Endothelial cell of umbilical vein (primary cell): ENCODE measurements at regions not wholly inside any gene's neighbourhood (a gene's known extent, or its start where the extent isn't known, plus 50 kb on each side); places are given as distances from the start of the nearest gene placed in this dataset.

Experiments used
- BruUV-seq: library from RNA; stranded (reverse); fragments of 400-500 nt; replicated peaks from 2 replicates; lab custom pipeline; 2021; lab: Mats Ljungman, UMichigan
- CTCF ChIA-PET: fragments of 300-600, 350-600 bp; sonication (Branson Sonifier 250); formaldehyde crosslinking; loops from one replicate; lab custom pipeline; 2021; ENCODE audit warnings: antibody characterized with exemption, inconsistent platforms; lab: Charles Lee
- POLR2A ChIA-PET: fragments of 300-600, 350-600 bp; sonication (Branson Sonifier 250); formaldehyde crosslinking; loops from one replicate; lab custom pipeline; 2021; ENCODE audit warnings: antibody characterized with exemption, inconsistent platforms; lab: Charles Lee
- DNase-seq: peaks from one replicate; pipeline ENCODE4 v3.0.0-alpha.2; 2011; ENCODE audit warnings: low read depth, low spot score
- FAIRE-seq: peaks from 2 replicates; lab custom pipeline; 2011; peaks lifted over from hg19 to GRCh38; lab: Jason Lieb, UNC
- H2AFZ ChIP-seq: 2 replicates; pipeline ENCODE4 v1.6.0; 2012; ENCODE audit warnings: low read depth, low read length, control low read depth, inconsistent platforms
- H3K27ac ChIP-seq: 2 replicates; pipeline ENCODE4 v1.5.1; 2011; ENCODE audit warnings: low read depth, mild to moderate bottlenecking, control low read depth, low read length, moderate library complexity; ENCODE audit not compliant: insufficient read depth
- H3K27me3 ChIP-seq, 2 experiments: 2 replicates each; pipeline versions ENCODE4 v1.6.0 to v1.6.1; 2011; ENCODE audit warnings: low read length in 2 of 2, mixed read lengths in 1 of 2; ENCODE audit not compliant: control insufficient read depth in 2 of 2, insufficient read depth in 2 of 2
- H3K36me3 ChIP-seq, 2 experiments: 2 replicates in 1 of 2; 3 replicates in 1 of 2; pipeline ENCODE4 v1.5.1; 2011; ENCODE audit warnings: low read length in 2 of 2, mild to moderate bottlenecking in 1 of 2, moderate library complexity in 1 of 2; ENCODE audit not compliant: control insufficient read depth in 2 of 2, insufficient read depth in 2 of 2; ENCODE audit errors: extremely low read depth in 1 of 2
- H3K4me1 ChIP-seq: 3 replicates; pipeline ENCODE4 v1.5.1; 2011; ENCODE audit warnings: mild to moderate bottlenecking, low read length; ENCODE audit not compliant: control insufficient read depth, insufficient read depth; ENCODE audit errors: extremely low read depth
- H3K4me2 ChIP-seq: 2 replicates; pipeline ENCODE4 v1.6.1; 2011; ENCODE audit warnings: low read length, control low read depth, mixed read lengths; ENCODE audit not compliant: insufficient read depth
- H3K4me3 ChIP-seq, 3 experiments: fragments of 200-600 bp in 1 of 3; sonication (generic), shearing (Covaris generic) in 1 of 3; replicated peaks in 1 of 3; 2 replicates each; pipeline ENCODE4 v1.5.1; 2011 to 2016; ENCODE audit warnings: control low read depth in 3 of 3, low read length in 3 of 3, mild to moderate bottlenecking in 2 of 3, inconsistent platforms in 1 of 3, low read depth in 1 of 3, moderate library complexity in 1 of 3; ENCODE audit not compliant: insufficient read depth in 1 of 3
- H3K79me2 ChIP-seq: 2 replicates; pipeline ENCODE4 v1.6.0; 2012; ENCODE audit warnings: low read length, inconsistent platforms; ENCODE audit not compliant: control insufficient read depth, insufficient read depth
- H3K9ac ChIP-seq: replicated peaks from 2 replicates; pipeline ENCODE3; 2011; ENCODE audit warnings: low read length, control low read depth; ENCODE audit not compliant: insufficient read depth; ENCODE audit errors: extremely low read depth
- H3K9me1 ChIP-seq: replicated peaks from 3 replicates; pipeline ENCODE4 v1.6.0; 2011; ENCODE audit warnings: mild to moderate bottlenecking, low read length; ENCODE audit not compliant: control insufficient read depth, insufficient read depth; ENCODE audit errors: extremely low read depth
- H3K9me3 ChIP-seq: replicated peaks from 2 replicates; pipeline ENCODE4 v1.5.1; 2012; ENCODE audit warnings: low read length, inconsistent platforms; ENCODE audit not compliant: control insufficient read depth, insufficient read depth
- H4K20me1 ChIP-seq: replicated peaks from 2 replicates; pipeline ENCODE3; 2011; ENCODE audit warnings: mild to moderate bottlenecking, low read length; ENCODE audit not compliant: control insufficient read depth, insufficient read depth; ENCODE audit errors: extremely low read depth
- EZH2 ChIP-seq: IDR thresholded peaks from 2 replicates; pipeline ENCODE4 v1.6.1; 2012; ENCODE audit warnings: borderline replicate concordance, low read depth, mild to moderate bottlenecking, moderate library complexity, low read length, inconsistent platforms; ENCODE audit not compliant: severe bottlenecking
- FOS ChIP-seq: IDR thresholded peaks from 2 replicates; pipeline ENCODE4 v1.6.1; 2011; ENCODE audit warnings: mild to moderate bottlenecking, low read length, moderate library complexity, borderline replicate concordance; ENCODE audit not compliant: insufficient read depth
- GATA2 ChIP-seq: IDR thresholded peaks from 2 replicates; pipeline ENCODE4 v1.7.0; 2011; ENCODE audit warnings: low read depth, mild to moderate bottlenecking, moderate library complexity, mixed read lengths, low read length; ENCODE audit not compliant: insufficient read length, insufficient read depth
- JUN ChIP-seq: IDR thresholded peaks from 2 replicates; pipeline ENCODE4 v1.6.1; 2011; ENCODE audit warnings: borderline replicate concordance, low read depth; ENCODE audit not compliant: insufficient read length, insufficient read depth
- MYC ChIP-seq: IDR thresholded peaks from one replicate; pipeline ENCODE4 v1.6.1; 2011; ENCODE audit warnings: mild to moderate bottlenecking, low read depth, low read length
- POLR2A ChIP-seq: IDR thresholded peaks from 2 replicates; pipeline ENCODE4 v1.6.1; 2012; ENCODE audit warnings: low read depth, mild to moderate bottlenecking, control low read depth, low read length
- POLR2AphosphoS5 ChIP-seq: IDR thresholded peaks from 2 replicates; pipeline ENCODE4 v1.6.1; 2012; ENCODE audit warnings: low read depth, mild to moderate bottlenecking, control low read depth, low read length, moderate library complexity; ENCODE audit not compliant: insufficient read depth
- dilution Hi-C: fragments of 300-500 bp; cut with MboI; formaldehyde crosslinking; loops from one replicate; pipeline ENCODE4 v1.15.0; 2019; ENCODE audit warnings: low sequenced_read_pairs; ENCODE audit not compliant: extremely low pct_ligation_motif_present
- intact Hi-C: fragments of 100-400 bp; cut with micrococcal nuclease; formaldehyde crosslinking; loops from one replicate; pipeline ENCODE4 v1.10.0; 2022
- TF ChIP-seq, protein P1 (sequence below): IDR thresholded peaks from 2 replicates; pipeline ENCODE4 v1.6.1; 2011; ENCODE audit not compliant: insufficient read depth, insufficient read length
- TF ChIP-seq, protein P2 (sequence below), 2 donors: IDR thresholded peaks; 1 replicate in 1 of 2; 2 replicates in 1 of 2; pipeline ENCODE4 v1.5.1; 2011; ENCODE audit warnings: low read length in 2 of 2, mild to moderate bottlenecking in 2 of 2, moderate library complexity in 2 of 2, control low read depth in 1 of 2, inconsistent platforms in 1 of 2, low read depth in 1 of 2; ENCODE audit not compliant: insufficient read depth in 1 of 2; ENCODE audit errors: extremely low read depth in 1 of 2

DNA sequence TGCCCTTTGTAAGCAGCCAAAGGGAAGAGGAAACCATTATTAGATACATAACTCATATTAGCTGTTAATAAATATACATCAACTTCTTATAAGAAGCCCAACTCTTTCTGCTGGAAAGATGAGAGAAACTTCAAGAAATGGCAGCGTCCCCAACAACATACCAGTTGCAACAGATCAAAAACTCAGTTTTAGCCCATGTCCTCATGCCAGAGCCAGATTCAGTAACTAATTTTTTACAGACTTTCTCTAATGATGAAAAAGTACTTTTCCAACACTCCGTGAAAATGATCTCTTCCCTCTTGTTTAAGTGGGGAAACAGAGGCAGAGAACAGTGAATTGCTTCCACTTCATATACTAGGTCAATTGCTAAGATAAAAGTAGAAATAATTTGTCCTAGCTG, 206.8 kb upstream of the NUDT4 start:
- POLR2A ChIA-PET, result no interaction called here
- intact Hi-C loops, result no loop called here
- CTCF ChIA-PET, result no interaction called here

More for the DNA sequence above, 206.8 kb upstream of the NUDT4 start:
- no peaks in the 10 kb centered on the region for H3K9me3 ChIP-seq
- FAIRE-seq, result no peak
- no peak overlapping the region for H3K27ac ChIP-seq
- H3K4me3 ChIP-seq, result no peak overlapping the region
- no TSS peak for BruUV-seq
- H3K27me3 ChIP-seq, result no peaks in the 10 kb centered on the region
- H3K36me3 ChIP-seq, result no peaks in the 10 kb centered on the region
- dilution Hi-C loops, result no loop called here
- H3K9ac ChIP-seq, result no peak overlapping the region
- no peaks in the 10 kb centered on the region for H3K79me2 ChIP-seq
- no peak for DNase-seq
- H2AFZ ChIP-seq, result no peak overlapping the region
- no peaks in the 10 kb centered on the region for H3K9me1 ChIP-seq
- peaks cover 2% of the 10 kb centered on the region for H3K4me1 ChIP-seq
- H3K4me2 ChIP-seq, result no peak overlapping the region
- no peak for TF ChIP-seq MYC
- TF ChIP-seq JUN, result no peak
- TF ChIP-seq EZH2, result no peak
- no peak for TF ChIP-seq POLR2AphosphoS5
- TF ChIP-seq, protein P1, sequence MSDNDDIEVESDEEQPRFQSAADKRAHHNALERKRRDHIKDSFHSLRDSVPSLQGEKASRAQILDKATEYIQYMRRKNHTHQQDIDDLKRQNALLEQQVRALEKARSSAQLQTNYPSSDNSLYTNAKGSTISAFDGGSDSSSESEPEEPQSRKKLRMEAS, result no peak
- no peak for TF ChIP-seq POLR2A
- TF ChIP-seq FOS, result no peak
- no peak for TF ChIP-seq GATA2
- TF ChIP-seq, protein P2, sequence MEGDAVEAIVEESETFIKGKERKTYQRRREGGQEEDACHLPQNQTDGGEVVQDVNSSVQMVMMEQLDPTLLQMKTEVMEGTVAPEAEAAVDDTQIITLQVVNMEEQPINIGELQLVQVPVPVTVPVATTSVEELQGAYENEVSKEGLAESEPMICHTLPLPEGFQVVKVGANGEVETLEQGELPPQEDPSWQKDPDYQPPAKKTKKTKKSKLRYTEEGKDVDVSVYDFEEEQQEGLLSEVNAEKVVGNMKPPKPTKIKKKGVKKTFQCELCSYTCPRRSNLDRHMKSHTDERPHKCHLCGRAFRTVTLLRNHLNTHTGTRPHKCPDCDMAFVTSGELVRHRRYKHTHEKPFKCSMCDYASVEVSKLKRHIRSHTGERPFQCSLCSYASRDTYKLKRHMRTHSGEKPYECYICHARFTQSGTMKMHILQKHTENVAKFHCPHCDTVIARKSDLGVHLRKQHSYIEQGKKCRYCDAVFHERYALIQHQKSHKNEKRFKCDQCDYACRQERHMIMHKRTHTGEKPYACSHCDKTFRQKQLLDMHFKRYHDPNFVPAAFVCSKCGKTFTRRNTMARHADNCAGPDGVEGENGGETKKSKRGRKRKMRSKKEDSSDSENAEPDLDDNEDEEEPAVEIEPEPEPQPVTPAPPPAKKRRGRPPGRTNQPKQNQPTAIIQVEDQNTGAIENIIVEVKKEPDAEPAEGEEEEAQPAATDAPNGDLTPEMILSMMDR (IDR thresholded peaks at IDR 0.05; ENCODE audit: extremely low read depth in 1 of 2, insufficient read depth in 1 of 2, low read depth in 1 of 2, low read length in 2 of 2), result no peak
- no peaks in the 10 kb centered on the region for H4K20me1 ChIP-seq
